Stimulated activated CD4-positive, alpha-beta T cell treated with anti-CD3 and anti-CD28 coated beads, Interleukin-4, amount 100 ng/mL, for 24 hours (primary cell): ENCODE measurements at regions not wholly inside any gene's neighbourhood (a gene's known extent, or its start where the extent isn't known, plus 50 kb on each side); places are given as distances from the start of the nearest gene placed in this dataset.

Experiments used
- DNase-seq: peaks from one replicate; pipeline ENCODE4 v3.0.0-alpha.2; 2020

DNA sequence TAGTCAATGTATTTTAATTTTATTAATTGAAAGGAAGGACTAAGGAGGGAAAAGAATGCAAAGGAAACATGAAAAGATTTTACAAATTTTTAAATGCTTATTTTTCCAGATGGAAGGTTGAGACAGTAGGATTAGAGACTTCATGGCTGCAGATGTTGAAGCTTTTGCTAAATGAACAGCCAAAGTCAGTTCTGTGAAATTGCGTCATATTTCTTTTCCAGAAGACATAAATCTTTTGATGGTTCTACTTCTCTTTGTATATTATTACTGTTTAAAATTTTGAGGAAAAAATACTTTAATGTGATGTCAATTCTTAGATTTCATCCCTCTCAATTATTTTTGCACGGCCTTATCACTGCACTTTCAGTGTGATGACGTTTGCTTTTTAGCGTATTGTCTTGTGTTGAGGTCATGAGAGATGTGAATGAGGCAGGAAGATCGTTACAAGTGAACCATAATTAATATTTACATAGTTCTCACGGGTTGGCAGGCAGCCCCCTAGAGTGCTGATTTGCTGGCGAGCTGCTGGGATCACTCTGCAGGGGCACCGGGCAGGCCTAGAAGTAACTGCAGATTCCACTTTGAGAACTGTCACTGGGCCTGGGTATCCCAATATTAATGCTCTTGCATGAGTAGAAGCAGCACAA, 158.1 kb downstream of the TBXT start:
- no peak for DNase-seq

DNA sequence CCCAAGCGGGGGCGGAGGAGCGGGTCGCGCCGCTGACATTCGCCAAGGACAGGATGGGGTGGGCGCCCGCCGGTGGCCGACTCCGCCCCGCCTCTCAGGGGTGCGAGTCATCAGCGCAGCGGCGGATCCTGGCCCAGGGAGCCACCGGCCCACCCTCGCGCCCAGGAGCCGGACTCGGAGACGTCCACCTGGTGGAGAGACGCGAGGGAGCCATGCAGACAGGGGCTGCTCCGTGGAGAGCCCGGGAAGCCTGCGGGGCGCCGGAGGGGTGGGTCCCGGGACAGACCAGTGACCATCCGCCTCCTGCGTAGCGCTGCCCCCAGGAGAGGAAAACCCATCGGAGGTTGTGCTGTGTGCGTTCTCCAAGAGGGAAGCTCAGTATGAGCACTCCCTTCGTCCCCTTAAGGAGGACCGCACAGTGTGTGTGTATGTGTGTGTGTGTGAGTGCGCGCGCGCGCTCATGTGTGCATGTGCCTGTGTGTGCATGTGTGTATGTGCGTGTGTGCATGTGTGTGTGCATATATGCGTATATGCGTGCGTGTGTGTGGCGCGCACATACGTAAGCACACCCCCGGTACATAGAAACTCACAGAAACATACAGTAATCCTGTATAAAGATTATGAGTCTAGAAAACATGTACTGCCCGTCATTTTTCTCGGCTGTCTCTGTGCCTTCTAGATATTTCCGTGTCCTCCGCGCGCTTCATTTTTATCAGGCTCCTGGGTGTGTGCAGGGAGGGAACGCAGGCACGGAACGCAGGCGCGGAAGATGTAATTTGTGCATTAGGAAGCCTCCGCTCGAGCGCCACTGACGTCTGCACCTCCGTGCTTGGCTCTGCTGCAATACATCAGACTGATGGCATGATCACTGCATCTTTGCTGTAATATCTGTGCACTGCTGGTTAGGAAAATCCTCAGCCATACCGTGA, 158.9 kb downstream of the TBXT start:
- no peak for DNase-seq

DNA sequence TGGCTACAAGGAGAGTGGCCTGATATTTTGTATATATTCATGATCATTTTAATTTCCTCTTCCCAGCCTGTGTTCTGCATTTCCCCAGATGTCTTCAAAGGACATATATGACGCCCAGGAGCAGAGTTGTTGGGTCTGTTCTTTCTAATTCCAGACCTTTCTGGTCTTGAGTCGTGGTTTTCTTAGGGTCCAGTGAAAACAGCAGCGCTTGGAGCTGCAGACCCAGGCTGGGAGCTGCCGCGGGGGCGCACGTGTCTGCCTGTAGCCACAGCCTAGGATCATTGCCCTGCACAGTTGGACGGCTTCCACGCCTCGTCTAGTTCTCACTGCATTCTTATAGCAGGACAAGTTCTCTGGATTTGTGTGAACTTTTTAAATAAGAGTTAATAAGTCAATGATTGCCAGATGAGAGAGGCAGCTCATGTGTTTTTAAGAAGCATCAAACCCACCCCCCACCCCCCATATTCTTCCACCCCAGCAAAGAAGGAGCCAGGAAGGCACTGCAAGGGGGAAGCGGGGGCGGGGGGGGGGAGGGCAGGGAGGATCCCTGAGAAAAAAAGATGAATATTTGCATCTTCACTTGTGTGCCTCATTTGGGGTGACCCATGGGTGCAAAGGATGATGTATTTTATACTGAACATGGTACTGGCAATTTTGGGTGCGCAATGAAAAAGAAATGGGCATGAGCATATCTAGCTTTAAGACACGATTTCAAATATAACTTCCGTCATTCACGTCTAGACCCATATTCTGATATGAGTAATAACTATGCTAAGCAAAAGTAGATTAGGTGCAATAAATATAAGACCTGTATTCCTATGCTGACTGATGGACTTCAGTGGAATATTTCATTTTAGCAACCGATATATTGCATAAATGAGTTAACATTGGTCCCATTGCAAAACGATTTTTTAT, 160.0 kb downstream of the TBXT start:
- no peak for DNase-seq

GRCh38 chr6:166006900-166007301, 160.8 kb downstream of the TBXT start:
- no peak for DNase-seq

GRCh38 chr6:166005944-166006899, 161.4 kb downstream of the TBXT start:
- DNase-seq: no peak

- no peak for DNase-seq
Observed at GRCh38 chr6:166005401-166005943, 162.2 kb downstream of the TBXT start.

DNA sequence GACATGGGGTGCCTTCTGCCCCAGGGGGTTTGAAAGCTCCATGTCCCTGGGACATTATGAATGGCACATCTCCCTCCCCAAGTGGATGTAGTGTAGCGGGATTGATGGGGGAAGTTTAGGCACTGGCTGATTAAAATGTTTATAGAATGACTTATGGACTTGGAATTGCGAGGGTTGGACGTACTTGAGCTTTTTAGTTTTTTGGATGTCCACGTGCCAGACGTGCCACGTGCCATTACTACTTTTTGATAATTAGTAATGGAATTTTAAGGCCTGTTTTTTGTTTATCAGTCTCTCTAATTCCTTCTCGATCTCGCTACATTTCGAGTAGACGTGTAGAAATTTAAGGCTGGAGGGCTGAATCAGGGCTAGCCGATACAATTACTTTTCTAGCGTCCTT, 162.8 kb downstream of the TBXT start:
- DNase-seq: no peak

DNA sequence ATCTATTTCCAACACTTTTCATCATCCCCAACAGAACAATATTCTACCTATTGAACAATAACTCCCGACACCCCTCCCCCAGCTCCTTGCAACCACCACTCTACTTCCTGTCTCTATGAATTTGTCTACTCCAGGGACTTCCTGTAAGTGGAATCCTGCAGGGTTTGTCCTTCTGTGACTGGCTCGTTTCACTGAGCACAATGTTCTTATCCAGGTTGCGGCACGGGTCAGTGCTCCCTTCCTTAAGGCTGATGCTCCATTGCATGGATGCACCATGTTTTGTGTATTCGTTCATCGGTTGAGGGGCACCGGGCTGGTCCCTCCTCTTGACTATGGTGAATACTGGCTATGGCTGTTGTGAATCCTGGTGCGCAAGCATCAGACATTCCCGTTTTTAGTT, 163.2 kb downstream of the TBXT start:
- no peak for DNase-seq

- no peak for DNase-seq
Observed at GRCh38 chr6:166003569-166003968, 164.1 kb downstream of the TBXT start.

DNA sequence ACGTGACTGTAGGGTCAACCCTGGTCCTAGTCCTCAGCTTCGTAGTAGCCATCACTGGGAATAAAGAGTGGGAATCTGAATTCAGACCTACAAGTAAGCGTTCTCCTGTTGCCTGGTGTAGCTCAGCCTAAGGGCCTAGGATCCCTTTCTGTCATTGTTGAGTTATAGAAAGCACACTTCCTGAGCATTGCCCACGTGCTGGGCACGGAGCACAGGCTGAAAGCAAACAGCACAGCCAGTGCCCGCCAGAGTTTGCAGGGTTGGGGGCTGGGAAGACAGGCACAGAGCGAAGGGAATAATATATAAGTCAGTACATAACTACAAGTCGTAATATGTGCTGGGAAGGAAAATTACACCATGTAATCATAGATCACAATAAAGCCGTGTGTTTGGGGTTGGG, 166.3 kb downstream of the TBXT start:
- DNase-seq: no peak

- no peak for DNase-seq
Observed at GRCh38 chr6:165999279-165999678, 168.4 kb downstream of the TBXT start.

GRCh38 chr6:165998072-165998471, 169.6 kb downstream of the TBXT start:
- no peak for DNase-seq

DNA sequence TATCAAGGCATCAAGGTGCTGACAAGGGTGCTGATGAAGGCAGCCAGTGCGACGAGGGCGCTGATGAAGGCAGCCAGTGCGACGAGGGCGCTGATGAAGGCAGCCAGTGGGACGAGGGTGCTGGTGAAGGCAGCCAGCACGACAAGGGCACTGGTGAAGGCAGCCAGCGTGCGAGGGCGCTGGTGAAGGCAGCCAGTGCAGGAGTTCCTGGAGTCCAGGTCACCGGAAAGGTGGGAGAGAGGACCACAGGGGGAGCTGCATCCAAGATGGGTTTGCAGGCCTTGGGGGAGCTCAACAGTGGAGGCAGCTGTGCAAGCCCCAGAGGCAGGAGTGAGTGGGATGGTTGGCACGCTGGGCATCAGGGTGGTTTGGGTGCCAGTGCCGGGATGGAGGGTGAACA, 176.3 kb downstream of the TBXT start:
- DNase-seq: no peak

DNA sequence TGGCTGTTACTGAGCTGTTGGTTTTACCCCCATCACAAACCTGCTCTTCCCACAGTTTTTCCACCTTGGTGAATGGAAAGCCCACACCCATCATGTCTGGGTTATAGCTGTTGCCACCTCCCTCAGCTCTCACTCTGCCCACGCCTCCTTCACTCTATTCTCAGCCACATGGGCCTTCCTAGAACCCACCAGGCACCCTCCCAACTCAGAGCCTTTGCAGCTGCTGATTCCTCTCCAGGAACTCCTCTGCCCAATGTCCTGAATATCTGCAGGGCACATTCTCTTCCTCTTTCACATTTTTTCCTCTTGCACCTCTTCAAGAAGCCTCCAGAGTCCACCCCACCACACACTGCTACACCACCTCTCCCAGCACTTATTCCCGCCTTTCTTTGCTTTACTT, 177.4 kb downstream of the TBXT start:
- no peak for DNase-seq

GRCh38 chr6:165988757-165989456, 178.7 kb downstream of the TBXT start:
- no peak for DNase-seq

DNA sequence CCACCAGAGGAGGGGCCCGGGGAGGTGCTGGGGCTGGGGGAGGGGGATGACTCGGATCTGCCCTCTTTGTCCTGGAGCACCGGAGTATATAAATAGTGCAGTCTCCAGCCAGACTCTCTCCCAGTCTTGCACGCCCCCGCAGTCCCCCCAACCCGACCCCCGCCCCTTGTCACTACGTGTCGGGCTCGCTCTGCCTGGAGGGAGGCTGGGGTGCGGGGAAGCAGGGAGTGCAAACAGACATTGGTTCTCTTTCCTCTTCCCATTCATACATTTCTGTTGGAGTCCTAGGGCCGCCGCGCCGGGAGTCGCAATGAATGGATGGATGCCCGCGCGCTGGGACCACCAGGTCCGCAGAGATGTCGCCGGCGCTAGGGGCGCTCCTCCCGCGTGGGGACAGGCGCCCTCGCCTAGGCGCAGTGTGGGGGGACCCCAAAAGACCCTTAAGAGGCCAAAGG, 179.3 kb downstream of the TBXT start:
- no peak for DNase-seq

DNA sequence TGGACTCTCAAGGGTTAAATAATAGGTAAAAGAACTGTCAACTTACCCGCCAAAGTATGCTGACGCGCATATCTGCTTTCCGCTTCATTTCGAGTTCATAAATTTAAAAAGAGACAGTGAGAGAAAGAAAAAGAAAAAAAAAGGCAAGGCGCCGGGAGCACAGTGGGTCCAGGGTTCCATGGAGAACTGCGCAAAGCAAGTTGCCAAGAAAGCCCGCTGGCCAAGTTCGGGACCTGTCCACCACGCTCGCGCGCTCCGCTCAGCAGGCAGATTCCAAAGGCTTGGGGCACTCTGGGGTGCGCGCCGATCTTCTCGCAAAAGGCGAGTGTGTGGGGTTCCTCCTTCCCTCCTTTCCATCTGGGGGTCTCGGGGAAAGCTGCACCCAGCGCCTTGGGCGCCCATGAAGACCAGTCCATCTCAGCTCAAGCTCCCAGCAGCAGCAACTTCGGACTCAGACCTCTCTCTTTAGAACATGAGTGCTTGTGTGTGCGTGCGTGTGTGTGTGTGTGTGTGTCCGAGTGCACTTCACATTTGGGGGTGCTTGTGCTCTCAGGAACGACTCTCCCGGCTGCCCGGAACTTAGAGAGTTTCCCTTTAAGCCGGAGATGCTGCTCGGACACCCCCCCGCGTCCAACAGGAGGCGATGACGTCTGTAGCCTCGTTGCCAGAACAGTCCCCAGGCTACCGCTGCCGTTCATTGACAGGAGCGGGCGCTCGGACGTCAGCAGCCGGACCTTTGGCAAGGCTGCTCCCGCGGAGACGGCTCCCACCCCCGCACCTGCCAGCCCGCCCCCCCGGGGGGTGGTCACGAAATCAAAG, 180.0 kb downstream of the TBXT start:
- no peak for DNase-seq

DNA sequence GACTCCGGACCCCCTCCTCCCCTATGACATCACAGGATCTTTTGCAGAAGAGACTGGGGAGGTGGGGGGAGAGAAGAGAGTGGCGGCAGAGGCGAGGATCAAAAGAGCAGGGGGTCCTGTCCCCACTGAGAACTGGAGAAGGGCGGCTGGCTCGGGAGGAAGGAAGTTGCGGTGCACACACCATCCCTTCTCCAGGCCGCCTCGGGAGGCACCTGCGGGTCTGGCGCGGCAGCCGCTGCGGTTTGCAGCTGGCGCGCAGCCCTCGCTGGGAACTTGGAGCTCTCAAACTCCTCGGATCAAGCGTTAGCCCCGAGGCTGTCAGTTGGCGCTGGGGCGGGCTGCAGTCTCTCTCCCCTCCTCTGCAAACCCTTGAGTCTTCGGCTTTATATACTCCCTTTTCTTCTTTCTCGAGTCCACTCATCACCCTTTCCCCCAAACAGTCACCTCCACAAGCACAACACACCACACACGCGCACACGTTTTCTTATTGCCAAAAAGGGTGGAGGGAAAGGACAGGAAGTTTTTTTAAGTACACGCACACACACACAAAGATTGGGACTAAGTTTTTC, 180.7 kb downstream of the TBXT start:
- DNase-seq: no peak

DNA sequence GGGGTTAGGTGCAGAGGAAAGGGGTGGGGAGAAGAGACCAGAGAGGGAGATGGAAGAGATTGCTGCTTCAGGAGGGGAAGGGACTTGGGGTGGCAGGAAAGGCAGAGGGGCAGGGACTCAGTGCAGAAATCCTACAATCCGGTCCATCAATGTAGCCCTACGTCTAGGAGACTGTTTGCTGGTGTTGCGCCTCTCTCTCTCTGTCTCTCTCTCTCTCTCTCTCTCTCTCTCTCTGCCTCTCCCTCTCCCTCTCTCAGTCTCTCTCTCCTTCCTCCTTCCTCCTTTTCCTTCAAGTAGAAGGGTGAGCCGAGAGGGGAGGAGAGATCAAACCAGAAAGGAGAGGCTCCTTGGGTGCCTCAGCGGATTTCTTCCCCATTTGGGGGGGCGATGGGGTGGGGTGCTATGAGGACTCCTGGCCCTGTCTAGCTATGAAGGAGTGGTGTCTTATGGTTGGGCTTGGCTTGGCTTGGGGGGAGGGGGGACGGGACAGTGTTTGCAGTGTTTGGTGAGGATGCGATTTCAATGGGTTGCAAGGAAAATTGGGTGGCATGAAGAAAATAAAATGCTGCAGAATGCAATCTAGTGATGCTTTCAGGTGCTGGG, 181.2 kb downstream of the TBXT start:
- DNase-seq: no peak
